ENCODE measurements at regions not wholly inside any gene's neighbourhood (a gene's known extent, or its start where the extent isn't known, plus 50 kb on each side); places are given as distances from the start of the nearest gene placed in this dataset.

GRCh38 chr2:150162241-150162942, 325.1 kb downstream of the RND3 start:
- DNase-seq (ENCODE audit: low spot score): no peak

GRCh38 chr2:150160058-150160457, 327.4 kb downstream of the RND3 start:
- no peak for DNase-seq (ENCODE audit: low spot score)

GRCh38 chr2:150159300-150159699, 328.2 kb downstream of the RND3 start:
- DNase-seq (ENCODE audit: low spot score): no peak

GRCh38 chr2:150156876-150157275, 330.6 kb downstream of the RND3 start:
- no peak for DNase-seq (ENCODE audit: low spot score)

- no peak for DNase-seq (ENCODE audit: low spot score)
Measured at GRCh38 chr2:150156415-150156814, 331.1 kb downstream of the RND3 start.

GRCh38 chr2:150154308-150154797, 333.1 kb downstream of the RND3 start:
- no peak for DNase-seq (ENCODE audit: low spot score)

- no peak for DNase-seq (ENCODE audit: low spot score)
Measured at GRCh38 chr2:150153646-150154307, 333.7 kb downstream of the RND3 start.

- DNase-seq (ENCODE audit: low spot score): no peak
Measured at GRCh38 chr2:150152230-150152629, 335.2 kb downstream of the RND3 start.

GRCh38 chr2:150150144-150150543, 337.3 kb downstream of the RND3 start:
- no peak for DNase-seq (ENCODE audit: low spot score)

GRCh38 chr2:150147889-150148683, 339.4 kb downstream of the RND3 start:
- DNase-seq (ENCODE audit: low spot score): no peak

GRCh38 chr2:150146879-150147278, 340.6 kb downstream of the RND3 start:
- no peak for DNase-seq (ENCODE audit: low spot score)

- DNase-seq (ENCODE audit: low spot score): no peak
Measured at GRCh38 chr2:150145299-150145692, 342.2 kb downstream of the RND3 start.

GRCh38 chr2:150144546-150145298, 342.7 kb downstream of the RND3 start:
- DNase-seq (ENCODE audit: low spot score): no peak

GRCh38 chr2:150143087-150143536, 344.4 kb downstream of the RND3 start:
- no peak for DNase-seq (ENCODE audit: low spot score)

GRCh38 chr2:150142561-150142960, 344.9 kb downstream of the RND3 start:
- DNase-seq (ENCODE audit: low spot score): no peak

- DNase-seq (ENCODE audit: low spot score): no peak
Measured at GRCh38 chr2:150141226-150142001, 346.1 kb downstream of the RND3 start.

- DNase-seq (ENCODE audit: low spot score): no peak
Measured at GRCh38 chr2:150140777-150141176, 346.7 kb downstream of the RND3 start.

GRCh38 chr2:150138587-150138986, 348.9 kb downstream of the RND3 start:
- no peak for DNase-seq (ENCODE audit: low spot score)

GRCh38 chr2:150137338-150138069, 350.0 kb downstream of the RND3 start:
- no peak for DNase-seq (ENCODE audit: low spot score)

- no peak for DNase-seq (ENCODE audit: low spot score)
Measured at GRCh38 chr2:150136893-150137292, 350.6 kb downstream of the RND3 start.
